Adrenal gland (tissue), 5 donors: ENCODE measurements at regions not wholly inside any gene's neighbourhood (a gene's known extent, or its start where the extent isn't known, plus 50 kb on each side); places are given as distances from the start of the nearest gene placed in this dataset.

Experiments used
- CTCF ChIP-seq, 6 experiments: fragments of 450-650 bp in 4 of 6; fragments of 200-600 bp in 2 of 6; sonication (generic) in 1 of 6; IDR thresholded peaks; 1 replicate in 5 of 6; 2 replicates in 1 of 6; pipeline versions ENCODE4 v1.5.1 to v1.8.0; 2016 to 2021; ENCODE audit warnings: antibody characterized with exemption in 6 of 6, mild to moderate bottlenecking in 2 of 6, moderate library complexity in 1 of 6
- POLR2A ChIP-seq, 2 donors: fragments of 450-650 bp; IDR thresholded peaks; one replicate each; pipeline ENCODE4 v1.6.1; 2017; ENCODE audit warnings: antibody characterized with exemption in 2 of 2, mild to moderate bottlenecking in 2 of 2, moderate library complexity in 1 of 2
- donor health status: DM: no; HTN: no; CAD: no.

GRCh38 chr2:49839818-49840217 is 685.5 kb upstream of the FSHR start:
- no peak for TF ChIP-seq CTCF (IDR thresholded peaks at IDR 0.05)
- TF ChIP-seq POLR2A (IDR thresholded peaks at IDR 0.05): no peak
